ENCODE measurements at regions not wholly inside any gene's neighbourhood (a gene's known extent, or its start where the extent isn't known, plus 50 kb on each side); places are given as distances from the start of the nearest gene placed in this dataset.

GRCh38 chr5:124060011-124060410 lies 548.0 kb downstream of the CSNK1G3 start:
- ATAC-seq: peak in 1 of 4 donors; percentile 2
- intact Hi-C loops (cut with DNase I): no loop called here
- TF ChIP-seq, protein P1, sequence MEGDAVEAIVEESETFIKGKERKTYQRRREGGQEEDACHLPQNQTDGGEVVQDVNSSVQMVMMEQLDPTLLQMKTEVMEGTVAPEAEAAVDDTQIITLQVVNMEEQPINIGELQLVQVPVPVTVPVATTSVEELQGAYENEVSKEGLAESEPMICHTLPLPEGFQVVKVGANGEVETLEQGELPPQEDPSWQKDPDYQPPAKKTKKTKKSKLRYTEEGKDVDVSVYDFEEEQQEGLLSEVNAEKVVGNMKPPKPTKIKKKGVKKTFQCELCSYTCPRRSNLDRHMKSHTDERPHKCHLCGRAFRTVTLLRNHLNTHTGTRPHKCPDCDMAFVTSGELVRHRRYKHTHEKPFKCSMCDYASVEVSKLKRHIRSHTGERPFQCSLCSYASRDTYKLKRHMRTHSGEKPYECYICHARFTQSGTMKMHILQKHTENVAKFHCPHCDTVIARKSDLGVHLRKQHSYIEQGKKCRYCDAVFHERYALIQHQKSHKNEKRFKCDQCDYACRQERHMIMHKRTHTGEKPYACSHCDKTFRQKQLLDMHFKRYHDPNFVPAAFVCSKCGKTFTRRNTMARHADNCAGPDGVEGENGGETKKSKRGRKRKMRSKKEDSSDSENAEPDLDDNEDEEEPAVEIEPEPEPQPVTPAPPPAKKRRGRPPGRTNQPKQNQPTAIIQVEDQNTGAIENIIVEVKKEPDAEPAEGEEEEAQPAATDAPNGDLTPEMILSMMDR (IDR thresholded peaks at IDR 0.05): no peak
- H3K36me3 ChIP-seq: no peaks in the 10 kb centered on the region
- no peaks in the 10 kb centered on the region for H3K27me3 ChIP-seq
- no peak for FAIRE-seq
- H3K27ac ChIP-seq: peak overlapping the region in 1 of 4 donors; percentile 31
- H3K4me3 ChIP-seq: no peak overlapping the region
- peaks cover 21 to 34% (median 34%) of the 10 kb centered on the region in 3 donors for H3K4me1 ChIP-seq
- DNase-seq: no peak
- H3K9me3 ChIP-seq: no peaks in the 10 kb centered on the region

GRCh38 chr5:124059200-124059599 lies 547.2 kb downstream of the CSNK1G3 start:
- FAIRE-seq (no peak), DNase-seq (no peak), ATAC-seq (peak in 1 of 4 donors; percentile 32)
- 87 to 94% methylated on average over 3 of the region's 3 CpGs for WGBS, 2 donors
- Histone ChIP-seq H3K27me3 (no peaks in the 10 kb centered on the region), H3K9me3 (no peaks in the 10 kb centered on the region), H3K4me3 (no peak overlapping the region), H3K27ac (no peak overlapping the region), H3K36me3 (no peaks in the 10 kb centered on the region), H3K4me1 (peaks cover 21 to 34% (median 34%) of the 10 kb centered on the region in 3 donors)
- TF ChIP-seq, protein P1 (IDR thresholded peaks at IDR 0.05): no peak
- intact Hi-C loops (cut with DNase I): no loop called here

GRCh38 chr5:124057724-124058231 lies 545.8 kb downstream of the CSNK1G3 start:
- Histone ChIP-seq H3K4me3 (peak overlapping the region in 2 of 4 donors; percentile 7 to 21), H3K36me3 (no peaks in the 10 kb centered on the region), H3K9me3 (no peaks in the 10 kb centered on the region), H3K27ac (peak overlapping the region in 2 of 4 donors; percentile 33 to 51), H3K4me1 (peaks cover 21 to 34% (median 34%) of the 10 kb centered on the region in 3 donors), H3K27me3 (no peaks in the 10 kb centered on the region)
- FAIRE-seq (no peak), ATAC-seq (peak in 1 of 4 donors; percentile 2), DNase-seq (no peak)
- WGBS, 2 donors: 14 to 22% methylated on average over 4 of the region's 4 CpGs
- TF ChIP-seq, protein P1 (IDR thresholded peaks at IDR 0.05): no peak
- intact Hi-C loops (cut with DNase I): no loop called here

DNA sequence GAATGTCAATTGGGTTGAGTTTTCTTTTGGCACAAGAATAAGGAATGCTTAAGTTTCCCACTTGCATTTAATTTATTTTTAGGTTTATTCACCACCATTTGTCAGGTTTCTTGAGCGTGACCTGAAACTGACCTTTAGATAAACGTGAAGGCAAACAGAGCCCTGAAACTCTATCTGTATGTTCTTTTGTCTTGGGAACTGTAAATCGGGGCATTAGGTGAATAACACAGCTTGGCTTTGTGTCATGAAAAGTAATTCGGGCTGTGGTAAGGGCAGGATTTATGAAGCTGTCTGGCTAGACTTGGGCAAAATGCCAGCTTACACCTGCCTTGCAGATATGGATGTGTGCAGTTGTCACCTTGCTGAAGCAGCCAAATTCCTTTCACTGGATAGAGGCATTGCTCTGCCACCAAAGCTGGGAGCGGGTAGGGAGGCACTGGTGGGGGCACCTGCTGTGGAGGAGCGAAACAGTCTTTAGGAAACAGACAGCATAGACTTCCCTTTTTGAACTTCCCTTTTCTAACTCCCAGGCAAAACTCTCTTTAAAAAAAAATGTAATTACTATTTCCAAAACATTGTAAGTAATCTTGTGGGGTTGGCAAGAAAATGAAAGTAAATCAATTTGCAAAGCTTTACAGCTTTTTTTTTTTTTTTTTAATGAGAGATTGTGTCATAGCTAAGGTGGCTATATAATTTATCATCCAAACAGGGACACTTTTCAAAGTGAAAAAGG lies 545.2 kb downstream of the CSNK1G3 start:
- TF ChIP-seq, protein P1 (IDR thresholded peaks at IDR 0.05): no peak
- peak overlapping the region in 2 of 4 donors; percentile 33 to 51 for H3K27ac ChIP-seq

More for the DNA sequence above, 545.2 kb downstream of the CSNK1G3 start:
- H3K9me3 ChIP-seq: no peaks in the 10 kb centered on the region
- H3K4me3 ChIP-seq: peak overlapping the region in 2 of 4 donors; percentile 7 to 21
- peaks cover 21 to 34% (median 30%) of the 10 kb centered on the region in 3 donors for H3K4me1 ChIP-seq
- FAIRE-seq (no peak), DNase-seq (peak; percentile 43 to 77 (median 62)), ATAC-seq (peak; percentile 66 to 79 (median 74))
- 4 to 6% methylated on average over 6 of the region's 6 CpGs for WGBS, 2 donors
- intact Hi-C loops (cut with DNase I): no loop called here
- H3K27me3 ChIP-seq: no peaks in the 10 kb centered on the region
- H3K36me3 ChIP-seq: no peaks in the 10 kb centered on the region
